ENCODE measurements at regions not wholly inside any gene's neighbourhood (a gene's known extent, or its start where the extent isn't known, plus 50 kb on each side); places are given as distances from the start of the nearest gene placed in this dataset.

GRCh38 chr4:30538794-30539193 is 181.4 kb upstream of the PCDH7 start:
- TF ChIP-seq CTCF (conservative IDR thresholded peaks at IDR 0.05) (no peak), ZFX (IDR thresholded peaks at IDR 0.05) (no peak)

Data from C4-2B (cell line).